SK-N-MC (cell line): ENCODE measurements at regions not wholly inside any gene's neighbourhood (a gene's known extent, or its start where the extent isn't known, plus 50 kb on each side); places are given as distances from the start of the nearest gene placed in this dataset.

Experiments used
- EZH2 ChIP-seq: fragments of 200-600 bp; sonication (generic); IDR thresholded peaks from one replicate; pipeline ENCODE4 v1.6.1; 2017; ENCODE audit warnings: antibody characterized with exemption
- POLR2AphosphoS5 ChIP-seq: IDR thresholded peaks from 2 replicates; pipeline ENCODE4 v1.6.1; 2012; ENCODE audit warnings: mild to moderate bottlenecking, low read depth, low read length, borderline replicate concordance

GRCh38 chr11:90423378-90423777, 200.5 kb upstream of the CHORDC1 start:
- TF ChIP-seq EZH2 = no peak
- no peak for TF ChIP-seq POLR2AphosphoS5
